HG03342 (cell line): ENCODE measurements at regions not wholly inside any gene's neighbourhood (a gene's known extent, or its start where the extent isn't known, plus 50 kb on each side); places are given as distances from the start of the nearest gene placed in this dataset.
"Not testable (repeated sequence)": the region's sequence is repeated elsewhere in the genome, so short reads cannot be mapped to it uniquely, and the experiment has no call there.

ENCODE experiments used
- ATAC-seq: cut with Tn5 transposase; IDR thresholded peaks from one replicate; pipeline ENCODE4 v1.9.1; 2021; ENCODE audit warnings: mild to moderate bottlenecking, moderate library complexity; ENCODE audit not compliant: unreplicated experiment

- ATAC-seq, result no peak
These were observed 151.0 kb downstream of the OSR1 start for GRCh38 chr2:19207452-19207851.

GRCh38 chr2:19205983-19206533 lies 152.4 kb downstream of the OSR1 start:
- no peak for ATAC-seq

- ATAC-seq, result no peak
These were observed 154.6 kb downstream of the OSR1 start for GRCh38 chr2:19203866-19204265.

GRCh38 chr2:19201911-19202462 lies 156.4 kb downstream of the OSR1 start:
- no peak for ATAC-seq

GRCh38 chr2:19198381-19198780 lies 160.0 kb downstream of the OSR1 start:
- ATAC-seq, result no peak

GRCh38 chr2:19195661-19196060 lies 162.8 kb downstream of the OSR1 start:
- no peak for ATAC-seq

- no peak for ATAC-seq
These were observed 169.0 kb downstream of the OSR1 start for GRCh38 chr2:19189391-19189790.

GRCh38 chr2:19187323-19188020 lies 171.0 kb downstream of the OSR1 start:
- no peak for ATAC-seq

GRCh38 chr2:19185086-19185485 lies 173.3 kb downstream of the OSR1 start:
- no peak for ATAC-seq

- ATAC-seq, result no peak
These were observed 180.2 kb downstream of the OSR1 start for GRCh38 chr2:19178175-19178574.

- ATAC-seq, result no peak
These were observed 181.4 kb downstream of the OSR1 start for GRCh38 chr2:19176977-19177376.

GRCh38 chr2:19176172-19176852 lies 182.1 kb downstream of the OSR1 start:
- no peak for ATAC-seq

GRCh38 chr2:19174176-19174575 lies 184.2 kb downstream of the OSR1 start:
- ATAC-seq, result no peak

- ATAC-seq, result no peak
These were observed 187.0 kb downstream of the OSR1 start for GRCh38 chr2:19171409-19171808.

- no peak for ATAC-seq
These were observed 189.2 kb downstream of the OSR1 start for GRCh38 chr2:19169134-19169768.

GRCh38 chr2:19164099-19164498 lies 194.3 kb downstream of the OSR1 start:
- not testable (repeated sequence) for ATAC-seq

GRCh38 chr2:19158896-19159295 lies 199.5 kb downstream of the OSR1 start:
- no peak for ATAC-seq

- no peak for ATAC-seq
These were observed 200.2 kb downstream of the OSR1 start for GRCh38 chr2:19158211-19158610.

- no peak for ATAC-seq
These were observed 201.8 kb downstream of the OSR1 start for GRCh38 chr2:19156646-19157045.

GRCh38 chr2:19150726-19151125 lies 207.7 kb downstream of the OSR1 start:
- ATAC-seq, result no peak

- no peak for ATAC-seq
These were observed 211.6 kb downstream of the OSR1 start for GRCh38 chr2:19146867-19147266.
